B cell (primary cell): ENCODE measurements at regions not wholly inside any gene's neighbourhood (a gene's known extent, or its start where the extent isn't known, plus 50 kb on each side); places are given as distances from the start of the nearest gene placed in this dataset.
"Not testable (repeated sequence)": the region's sequence is repeated elsewhere in the genome, so short reads cannot be mapped to it uniquely, and the experiment has no call there.

Source experiments
- ATAC-seq: fragments of 200-7000 bp; cut with Tn5 transposase; one replicate; pipeline ENCODE4 v1.10.0; 2021; ENCODE audit warnings: low read depth, mild to moderate bottlenecking, moderate number of reproducible peaks, moderate library complexity
- CTCF ChIA-PET: fragments of 350-600 bp; sonication (Branson Sonifier 250); formaldehyde crosslinking; loops from one replicate; lab custom pipeline; 2021; ENCODE audit warnings: antibody characterized with exemption, inconsistent platforms; lab: Charles Lee
- POLR2A ChIA-PET: fragments of 350-600 bp; sonication (Branson Sonifier 250); formaldehyde crosslinking; loops from one replicate; lab custom pipeline; 2021; ENCODE audit warnings: antibody characterized with exemption; lab: Charles Lee
- DNase-seq: peaks from one replicate; pipeline ENCODE4 v3.0.0; 2013
- H2AFZ ChIP-seq: 2 replicates; pipeline ENCODE4 v1.6.1; 2012; ENCODE audit warnings: mild to moderate bottlenecking, low read depth, low read length; ENCODE audit not compliant: insufficient read depth, poor library complexity, severe bottlenecking
- H3K27ac ChIP-seq, 2 donors: 1 replicate in 1 of 2; 2 replicates in 1 of 2; pipeline ENCODE4 v1.5.1; 2012 to 2013; ENCODE audit warnings: low read length in 2 of 2, mild to moderate bottlenecking in 2 of 2, moderate library complexity in 1 of 2
- H3K27me3 ChIP-seq, 4 experiments: fragments of 200-600 bp in 1 of 4; sonication (generic) in 1 of 4; replicated peaks in 1 of 4; 1 replicate in 2 of 4; 2 replicates in 2 of 4; pipeline versions ENCODE4 v1.6.1 to v1.7.0; 2013 to 2016; ENCODE audit warnings: low read length in 3 of 4, mild to moderate bottlenecking in 2 of 4, mixed read lengths in 1 of 4, moderate library complexity in 1 of 4; ENCODE audit not compliant: insufficient read depth in 4 of 4, control insufficient read depth in 3 of 4; ENCODE audit errors: control extremely low read depth in 1 of 4
- H3K36me3 ChIP-seq, 2 experiments: replicated peaks in 1 of 2; 1 replicate in 1 of 2; 2 replicates in 1 of 2; pipeline versions ENCODE4 v1.6.1 to v1.7.1; 2013; ENCODE audit warnings: low read length in 1 of 2; ENCODE audit not compliant: insufficient read depth in 2 of 2, control insufficient read depth in 1 of 2; ENCODE audit errors: control extremely low read depth in 1 of 2, extremely low read depth in 1 of 2
- H3K4me1 ChIP-seq, 2 donors: fragments of 200-600 bp in 1 of 2; sonication (generic) in 1 of 2; 1 replicate in 1 of 2; 2 replicates in 1 of 2; pipeline versions ENCODE4 v1.5.1 to v1.6.1; 2013 to 2017; ENCODE audit warnings: low read length in 2 of 2; ENCODE audit not compliant: control insufficient read depth in 2 of 2, insufficient read depth in 2 of 2
- H3K4me2 ChIP-seq: replicated peaks from 2 replicates; pipeline ENCODE3; 2012; ENCODE audit warnings: mild to moderate bottlenecking, low read depth, low read length; ENCODE audit not compliant: poor library complexity, severe bottlenecking
- H3K4me3 ChIP-seq, 5 experiments: fragments of 200-600 bp in 1 of 5; sonication (generic) in 1 of 5; 1 replicate in 3 of 5; 2 replicates in 2 of 5; pipeline versions ENCODE4 v1.5.1 to v1.7.0; 2011 to 2016; ENCODE audit warnings: low read length in 4 of 5, mild to moderate bottlenecking in 4 of 5, low read depth in 2 of 5, control low read depth in 1 of 5, moderate library complexity in 1 of 5; ENCODE audit not compliant: insufficient read depth in 1 of 5; ENCODE audit errors: control extremely low read depth in 1 of 5, extremely low read depth in 1 of 5
- H3K79me2 ChIP-seq: fragments of 200-600 bp; sonication (generic); one replicate; pipeline ENCODE4 v1.6.0; 2016; ENCODE audit warnings: low read length; ENCODE audit not compliant: control insufficient read depth, insufficient read depth
- H3K9ac ChIP-seq: fragments of 200-600 bp; sonication (generic); 2 replicates; pipeline ENCODE4 v1.6.1; 2017; ENCODE audit warnings: mild to moderate bottlenecking, low read length, moderate library complexity
- H3K9me3 ChIP-seq, 3 donors: one replicate each; pipeline versions ENCODE4 v1.6.1 to v1.7.1; 2013; ENCODE audit warnings: low read length in 2 of 3; ENCODE audit not compliant: control insufficient read depth in 2 of 3, insufficient read depth in 1 of 3; ENCODE audit errors: control extremely low read depth in 1 of 3
- H4K20me1 ChIP-seq: 2 replicates; pipeline ENCODE4 v1.6.0; 2012; ENCODE audit warnings: mild to moderate bottlenecking, low read length; ENCODE audit not compliant: insufficient read depth, control insufficient read depth, poor library complexity, severe bottlenecking
- H3K27ac Mint-ChIP-seq: one replicate; pipeline ENCODE4 v1.8.0; 2021; ENCODE audit warnings: mixed read lengths
- H3K27me3 Mint-ChIP-seq: one replicate; pipeline ENCODE4 v1.8.0; 2021; ENCODE audit warnings: mixed read lengths
- H3K4me1 Mint-ChIP-seq: one replicate; pipeline ENCODE4 v1.8.0; 2021; ENCODE audit warnings: mixed read lengths
- H3K4me3 Mint-ChIP-seq: one replicate; pipeline ENCODE4 v1.8.0; 2021; ENCODE audit warnings: mixed read lengths
- H3K9me3 Mint-ChIP-seq: one replicate; pipeline ENCODE4 v1.8.0; 2022; ENCODE audit warnings: mixed read lengths; ENCODE audit not compliant: insufficient read depth
- EZH2 ChIP-seq: IDR thresholded peaks from 2 replicates; pipeline ENCODE4 v1.6.1; 2012; ENCODE audit warnings: borderline replicate concordance, low read depth, mild to moderate bottlenecking, moderate library complexity, low read length; ENCODE audit not compliant: insufficient read depth, poor library complexity, severe bottlenecking
- WGBS: methylation state at CpG from one replicate; pipeline ENCODE4 v1.1.5; 2013; ENCODE audit warnings: missing lambda C conversion rate; ENCODE audit not compliant: insufficient coverage; 5-methylcytosine and 5-hydroxymethylcytosine counted together
- intact Hi-C: fragments of 100-400 bp; cut with micrococcal nuclease; formaldehyde crosslinking; loops from one replicate; pipeline ENCODE4 v1.10.0; 2022
- TF ChIP-seq, protein P1 (sequence below): fragments of 200-600 bp; IDR thresholded peaks from one replicate; pipeline ENCODE4 v1.8.0; 2022; ENCODE audit warnings: antibody characterized with exemption, mild to moderate bottlenecking

DNA sequence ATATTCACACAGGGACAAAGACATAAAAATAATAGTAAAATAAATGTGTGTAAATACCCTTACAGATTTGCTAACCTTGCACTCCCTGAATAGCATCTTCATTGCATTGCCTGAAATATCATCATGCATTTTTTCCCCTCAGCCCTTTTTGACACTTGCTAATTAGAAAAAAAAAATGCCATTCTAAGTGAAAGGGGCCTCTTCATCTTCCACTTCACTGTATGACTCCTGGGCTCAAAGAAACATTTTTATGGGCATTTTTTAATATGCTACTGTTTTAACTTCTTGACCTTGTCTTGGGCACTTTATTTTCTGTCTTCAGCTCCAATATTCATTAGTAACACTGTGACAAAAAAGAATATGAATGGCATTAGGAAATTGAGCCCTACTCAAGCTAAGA is 1424.4 kb downstream of the CDH8 start:
- ChIA-PET POLR2A (no interaction called here), CTCF (no interaction called here)
- Histone ChIP-seq H3K4me3 (no peak overlapping the region), H3K9ac (no peak overlapping the region), H2AFZ (no peak overlapping the region), H4K20me1 (no peaks in the 10 kb centered on the region), H3K9me3 (no peaks in the 10 kb centered on the region), H3K27ac (no peak overlapping the region), H3K4me1 (no peaks in the 10 kb centered on the region), H3K79me2 (no peaks in the 10 kb centered on the region), H3K4me2 (no peak overlapping the region), H3K27me3 (no peaks in the 10 kb centered on the region), H3K36me3 (no peaks in the 10 kb centered on the region)
- Mint-ChIP-seq H3K9me3 (peaks cover 4% of the 10 kb centered on the region), H3K27me3 (no peaks in the 10 kb centered on the region), H3K27ac (no peak overlapping the region), H3K4me3 (no peak overlapping the region), H3K4me1 (no peaks in the 10 kb centered on the region)
- TF ChIP-seq EZH2 = no peak
- TF ChIP-seq, protein P1, sequence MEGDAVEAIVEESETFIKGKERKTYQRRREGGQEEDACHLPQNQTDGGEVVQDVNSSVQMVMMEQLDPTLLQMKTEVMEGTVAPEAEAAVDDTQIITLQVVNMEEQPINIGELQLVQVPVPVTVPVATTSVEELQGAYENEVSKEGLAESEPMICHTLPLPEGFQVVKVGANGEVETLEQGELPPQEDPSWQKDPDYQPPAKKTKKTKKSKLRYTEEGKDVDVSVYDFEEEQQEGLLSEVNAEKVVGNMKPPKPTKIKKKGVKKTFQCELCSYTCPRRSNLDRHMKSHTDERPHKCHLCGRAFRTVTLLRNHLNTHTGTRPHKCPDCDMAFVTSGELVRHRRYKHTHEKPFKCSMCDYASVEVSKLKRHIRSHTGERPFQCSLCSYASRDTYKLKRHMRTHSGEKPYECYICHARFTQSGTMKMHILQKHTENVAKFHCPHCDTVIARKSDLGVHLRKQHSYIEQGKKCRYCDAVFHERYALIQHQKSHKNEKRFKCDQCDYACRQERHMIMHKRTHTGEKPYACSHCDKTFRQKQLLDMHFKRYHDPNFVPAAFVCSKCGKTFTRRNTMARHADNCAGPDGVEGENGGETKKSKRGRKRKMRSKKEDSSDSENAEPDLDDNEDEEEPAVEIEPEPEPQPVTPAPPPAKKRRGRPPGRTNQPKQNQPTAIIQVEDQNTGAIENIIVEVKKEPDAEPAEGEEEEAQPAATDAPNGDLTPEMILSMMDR = no peak
- ATAC-seq = no peak
- no peak for DNase-seq
- intact Hi-C loops = no loop called here

DNA sequence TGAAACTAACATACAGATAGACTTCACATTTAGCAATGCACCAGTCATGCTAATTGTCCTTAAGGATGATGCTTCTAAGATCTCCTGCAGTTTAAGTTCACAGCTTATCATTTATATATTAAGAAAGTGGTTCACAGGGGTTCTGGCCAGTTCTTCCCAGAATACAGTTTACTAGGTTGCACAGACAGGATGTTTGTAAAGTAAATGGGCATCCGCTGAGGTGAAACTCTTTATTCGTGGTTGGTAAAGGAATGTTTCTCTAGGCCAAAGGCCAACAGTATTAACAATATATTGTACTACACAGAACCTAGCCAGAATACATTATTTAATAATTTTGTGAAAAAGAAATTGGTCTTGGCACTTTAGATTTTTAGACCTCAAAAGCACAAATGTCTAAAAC is 1427.3 kb downstream of the CDH8 start:
- Histone ChIP-seq H3K4me1 (no peaks in the 10 kb centered on the region), H2AFZ (no peak overlapping the region), H3K9me3 (no peaks in the 10 kb centered on the region), H3K79me2 (no peaks in the 10 kb centered on the region), H3K27me3 (no peaks in the 10 kb centered on the region), H4K20me1 (no peaks in the 10 kb centered on the region), H3K9ac (no peak overlapping the region), H3K27ac (no peak overlapping the region), H3K4me2 (no peak overlapping the region), H3K4me3 (no peak overlapping the region), H3K36me3 (no peaks in the 10 kb centered on the region)
- POLR2A ChIA-PET = no interaction called here
- no CpG with 5 or more reads among the region's 2 CpGs for WGBS
- H3K27ac Mint-ChIP-seq = no peak overlapping the region
- ATAC-seq (no peak), DNase-seq (no peak)
- CTCF ChIA-PET = no interaction called here
- no peak for TF ChIP-seq EZH2
- TF ChIP-seq, protein P1 = no peak
- intact Hi-C loops = no loop called here
- peaks cover 4% of the 10 kb centered on the region for H3K9me3 Mint-ChIP-seq
- H3K4me3 Mint-ChIP-seq = no peak overlapping the region
- H3K27me3 Mint-ChIP-seq = no peaks in the 10 kb centered on the region
- H3K4me1 Mint-ChIP-seq = no peaks in the 10 kb centered on the region

DNA sequence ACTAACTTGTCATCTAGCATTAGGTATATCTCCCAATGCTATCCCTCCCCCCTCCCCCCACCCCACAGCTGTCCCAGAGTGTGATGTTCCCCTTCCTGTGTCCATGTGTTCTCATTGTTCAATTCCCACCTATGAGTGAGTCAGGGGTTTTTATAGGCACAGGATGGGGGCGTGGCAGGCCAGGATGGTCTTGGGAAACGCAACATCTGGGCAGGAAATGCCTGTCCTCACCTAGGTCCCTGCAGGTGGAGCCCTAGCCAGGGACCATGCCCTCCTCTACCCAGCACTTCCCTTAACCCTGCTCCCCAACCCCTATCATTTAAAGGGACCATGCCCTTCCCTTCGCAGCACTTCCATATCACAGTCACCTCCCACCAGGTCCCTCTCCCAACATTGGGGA is 1430.6 kb downstream of the CDH8 start:
- not testable (repeated sequence) for H3K4me1 Mint-ChIP-seq

More for the DNA sequence above, 1430.6 kb downstream of the CDH8 start:
- H3K9ac ChIP-seq, H3K27me3 ChIP-seq, ATAC-seq, H3K36me3 ChIP-seq, H4K20me1 ChIP-seq, H3K27me3 Mint-ChIP-seq, H3K79me2 ChIP-seq, H3K27ac Mint-ChIP-seq, POLR2A ChIA-PET, H3K4me3 Mint-ChIP-seq, H3K27ac ChIP-seq, DNase-seq, H3K4me2 ChIP-seq, H2AFZ ChIP-seq, H3K9me3 ChIP-seq, intact Hi-C loops, H3K4me1 ChIP-seq, H3K4me3 ChIP-seq, CTCF ChIA-PET, H3K9me3 Mint-ChIP-seq: not testable (repeated sequence)
- 77% methylated on average over 2 of the region's 3 CpGs for WGBS
